ENCODE measurements at regions not wholly inside any gene's neighbourhood (a gene's known extent, or its start where the extent isn't known, plus 50 kb on each side); places are given as distances from the start of the nearest gene placed in this dataset.

DNA sequence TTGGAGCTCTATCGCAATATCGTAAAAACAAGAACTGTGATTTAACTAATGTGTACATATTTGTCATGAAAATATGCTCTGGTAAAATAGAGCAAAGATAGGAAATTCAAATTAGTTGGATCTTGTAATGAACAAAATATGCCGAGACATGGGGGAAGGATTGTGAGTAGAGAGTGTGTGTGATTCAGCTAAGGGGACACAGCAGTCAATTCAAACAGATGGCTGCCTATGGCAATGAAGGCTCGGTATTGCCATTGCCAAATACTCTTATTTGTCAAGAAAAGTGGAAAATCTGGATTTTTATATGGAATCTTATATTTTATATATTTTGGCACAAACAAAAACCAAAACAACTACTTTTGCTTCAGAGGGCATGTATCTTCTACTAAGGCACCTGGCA lies 227.3 kb upstream of the BCHE start:
- TF ChIP-seq TAF1 (IDR thresholded peaks at IDR 0.05; ENCODE audit: low read depth) (no peak), EZH2 (IDR thresholded peaks at IDR 0.05; ENCODE audit: borderline replicate concordance, insufficient read depth, low read length, poor library complexity, severe bottlenecking) (no peak)
- H3K9me2 ChIP-seq (ENCODE audit: insufficient read depth, low read length), result no peaks in the 10 kb centered on the region
- no peaks in the 10 kb centered on the region for H3K27me3 ChIP-seq (ENCODE audit: insufficient read depth, low read depth, low read length)
- no peak overlapping the region for H2AFZ ChIP-seq (ENCODE audit: low read depth, low read length)
- no peaks in the 10 kb centered on the region for H4K20me1 ChIP-seq (ENCODE audit: insufficient read depth)
- H3K36me3 ChIP-seq (ENCODE audit: insufficient read depth, low read length), result no peaks in the 10 kb centered on the region
- no peaks in the 10 kb centered on the region for H3K79me2 ChIP-seq (replicated peaks; ENCODE audit: insufficient read depth, low read length)
- H3K27ac ChIP-seq (ENCODE audit: low read length), result no peak overlapping the region
- H3K9me3 ChIP-seq (ENCODE audit: low read length), result no peaks in the 10 kb centered on the region
- no peak overlapping the region for H3K4me2 ChIP-seq (ENCODE audit: low read length)
- H3K9ac ChIP-seq (ENCODE audit: low read length), result no peak overlapping the region
- no peak overlapping the region for H3K4me3 ChIP-seq (ENCODE audit: low read length)
- H3F3A ChIP-seq (ENCODE audit: insufficient read depth, low read length, poor library complexity, severe bottlenecking), result no peaks in the 10 kb centered on the region

DNA sequence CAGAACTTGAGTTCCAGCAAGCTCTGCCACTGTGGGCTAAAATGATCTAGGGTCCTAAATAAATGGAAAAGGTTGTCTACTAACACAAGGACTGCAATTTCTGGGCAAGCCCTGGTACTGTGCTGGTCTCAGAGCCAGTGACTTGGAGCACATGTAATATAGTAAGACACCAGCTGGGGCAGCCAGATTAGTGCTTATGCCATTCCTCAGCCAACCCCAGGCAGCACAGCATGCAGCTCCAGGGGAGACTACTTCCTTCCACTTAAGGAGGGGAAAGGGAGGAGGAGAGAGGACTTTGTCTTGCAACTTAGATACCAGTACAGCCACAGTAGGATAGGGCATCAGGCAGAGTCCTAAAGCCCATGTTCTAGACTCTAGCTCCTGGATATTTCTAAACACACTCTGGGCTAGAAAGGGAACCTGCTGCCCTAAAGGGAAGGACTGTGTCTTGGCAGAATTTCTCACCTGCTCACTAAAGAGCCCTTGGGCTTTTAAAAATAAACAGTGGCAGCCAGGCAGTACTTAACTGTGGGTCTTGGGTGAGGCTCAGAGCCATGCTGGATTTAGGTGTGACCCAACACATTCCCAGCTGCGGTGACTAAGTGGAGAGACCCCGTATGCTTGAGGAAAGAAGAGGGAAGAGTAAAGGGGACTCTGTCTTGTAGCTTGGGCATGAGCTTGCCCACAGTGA lies 223.7 kb upstream of the BCHE start:
- Histone ChIP-seq H3F3A (ENCODE audit: insufficient read depth, low read length, poor library complexity, severe bottlenecking) (no peaks in the 10 kb centered on the region), H3K9me2 (ENCODE audit: insufficient read depth, low read length) (no peaks in the 10 kb centered on the region), H3K27ac (ENCODE audit: low read length) (no peak overlapping the region), H3K36me3 (ENCODE audit: insufficient read depth, low read length) (no peaks in the 10 kb centered on the region), H3K4me2 (ENCODE audit: low read length) (no peak overlapping the region), H3K27me3 (ENCODE audit: insufficient read depth, low read depth, low read length) (no peaks in the 10 kb centered on the region), H2AFZ (ENCODE audit: low read depth, low read length) (no peak overlapping the region), H3K9ac (ENCODE audit: low read length) (no peak overlapping the region), H3K4me3 (ENCODE audit: low read length) (no peak overlapping the region), H4K20me1 (ENCODE audit: insufficient read depth) (no peaks in the 10 kb centered on the region), H3K79me2 (replicated peaks; ENCODE audit: insufficient read depth, low read length) (no peaks in the 10 kb centered on the region), H3K9me3 (ENCODE audit: low read length) (no peaks in the 10 kb centered on the region)
- TF ChIP-seq EP300 (conservative IDR thresholded peaks at IDR 0.05; ENCODE audit: poor library complexity, severe bottlenecking) (no peak), RAD21 (conservative IDR thresholded peaks at IDR 0.05) (no peak), TAF1 (IDR thresholded peaks at IDR 0.05; ENCODE audit: low read depth) (no peak), SMC3 (conservative IDR thresholded peaks at IDR 0.05; ENCODE audit: poor library complexity) (no peak), EZH2 (IDR thresholded peaks at IDR 0.05; ENCODE audit: borderline replicate concordance, insufficient read depth, low read length, poor library complexity, severe bottlenecking) (no peak), MXI1 (conservative IDR thresholded peaks at IDR 0.05; ENCODE audit: poor library complexity, severe bottlenecking) (no peak), POLR2AphosphoS5 (IDR thresholded peaks at IDR 0.05) (no peak)
- TF ChIP-seq, protein P1, sequence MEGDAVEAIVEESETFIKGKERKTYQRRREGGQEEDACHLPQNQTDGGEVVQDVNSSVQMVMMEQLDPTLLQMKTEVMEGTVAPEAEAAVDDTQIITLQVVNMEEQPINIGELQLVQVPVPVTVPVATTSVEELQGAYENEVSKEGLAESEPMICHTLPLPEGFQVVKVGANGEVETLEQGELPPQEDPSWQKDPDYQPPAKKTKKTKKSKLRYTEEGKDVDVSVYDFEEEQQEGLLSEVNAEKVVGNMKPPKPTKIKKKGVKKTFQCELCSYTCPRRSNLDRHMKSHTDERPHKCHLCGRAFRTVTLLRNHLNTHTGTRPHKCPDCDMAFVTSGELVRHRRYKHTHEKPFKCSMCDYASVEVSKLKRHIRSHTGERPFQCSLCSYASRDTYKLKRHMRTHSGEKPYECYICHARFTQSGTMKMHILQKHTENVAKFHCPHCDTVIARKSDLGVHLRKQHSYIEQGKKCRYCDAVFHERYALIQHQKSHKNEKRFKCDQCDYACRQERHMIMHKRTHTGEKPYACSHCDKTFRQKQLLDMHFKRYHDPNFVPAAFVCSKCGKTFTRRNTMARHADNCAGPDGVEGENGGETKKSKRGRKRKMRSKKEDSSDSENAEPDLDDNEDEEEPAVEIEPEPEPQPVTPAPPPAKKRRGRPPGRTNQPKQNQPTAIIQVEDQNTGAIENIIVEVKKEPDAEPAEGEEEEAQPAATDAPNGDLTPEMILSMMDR (IDR thresholded peaks at IDR 0.05; ENCODE audit: poor library complexity, severe bottlenecking), result no peak
- TF ChIP-seq, protein P2, sequence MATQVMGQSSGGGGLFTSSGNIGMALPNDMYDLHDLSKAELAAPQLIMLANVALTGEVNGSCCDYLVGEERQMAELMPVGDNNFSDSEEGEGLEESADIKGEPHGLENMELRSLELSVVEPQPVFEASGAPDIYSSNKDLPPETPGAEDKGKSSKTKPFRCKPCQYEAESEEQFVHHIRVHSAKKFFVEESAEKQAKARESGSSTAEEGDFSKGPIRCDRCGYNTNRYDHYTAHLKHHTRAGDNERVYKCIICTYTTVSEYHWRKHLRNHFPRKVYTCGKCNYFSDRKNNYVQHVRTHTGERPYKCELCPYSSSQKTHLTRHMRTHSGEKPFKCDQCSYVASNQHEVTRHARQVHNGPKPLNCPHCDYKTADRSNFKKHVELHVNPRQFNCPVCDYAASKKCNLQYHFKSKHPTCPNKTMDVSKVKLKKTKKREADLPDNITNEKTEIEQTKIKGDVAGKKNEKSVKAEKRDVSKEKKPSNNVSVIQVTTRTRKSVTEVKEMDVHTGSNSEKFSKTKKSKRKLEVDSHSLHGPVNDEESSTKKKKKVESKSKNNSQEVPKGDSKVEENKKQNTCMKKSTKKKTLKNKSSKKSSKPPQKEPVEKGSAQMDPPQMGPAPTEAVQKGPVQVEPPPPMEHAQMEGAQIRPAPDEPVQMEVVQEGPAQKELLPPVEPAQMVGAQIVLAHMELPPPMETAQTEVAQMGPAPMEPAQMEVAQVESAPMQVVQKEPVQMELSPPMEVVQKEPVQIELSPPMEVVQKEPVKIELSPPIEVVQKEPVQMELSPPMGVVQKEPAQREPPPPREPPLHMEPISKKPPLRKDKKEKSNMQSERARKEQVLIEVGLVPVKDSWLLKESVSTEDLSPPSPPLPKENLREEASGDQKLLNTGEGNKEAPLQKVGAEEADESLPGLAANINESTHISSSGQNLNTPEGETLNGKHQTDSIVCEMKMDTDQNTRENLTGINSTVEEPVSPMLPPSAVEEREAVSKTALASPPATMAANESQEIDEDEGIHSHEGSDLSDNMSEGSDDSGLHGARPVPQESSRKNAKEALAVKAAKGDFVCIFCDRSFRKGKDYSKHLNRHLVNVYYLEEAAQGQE (IDR thresholded peaks at IDR 0.05; ENCODE audit: borderline replicate concordance), result no peak

All from neural cell (in vitro differentiated cells).